ENCODE measurements at regions not wholly inside any gene's neighbourhood (a gene's known extent, or its start where the extent isn't known, plus 50 kb on each side); places are given as distances from the start of the nearest gene placed in this dataset.

- H3K27ac ChIP-seq, result no peak overlapping the region
- TF ChIP-seq CTCF (IDR thresholded peaks at IDR 0.05), result no peak
- no peak overlapping the region for H3K4me3 ChIP-seq
- DNase-seq (ENCODE audit: low spot score), result no peak
These were observed 91.0 kb upstream of the ESR1 start for GRCh38 chr6:151716526-151716932.

GRCh38 chr6:151719070-151719469, 88.4 kb upstream of the ESR1 start:
- TF ChIP-seq CTCF (IDR thresholded peaks at IDR 0.05), result no peak
- DNase-seq (ENCODE audit: low spot score), result no peak
- Histone ChIP-seq H3K4me3 (no peak overlapping the region), H3K27ac (no peak overlapping the region)

GRCh38 chr6:151721146-151721545, 86.3 kb upstream of the ESR1 start:
- no peak for TF ChIP-seq CTCF (IDR thresholded peaks at IDR 0.05)
- H3K4me3 ChIP-seq, result no peak overlapping the region
- no peak for DNase-seq (ENCODE audit: low spot score)
- H3K27ac ChIP-seq, result no peak overlapping the region

DNA sequence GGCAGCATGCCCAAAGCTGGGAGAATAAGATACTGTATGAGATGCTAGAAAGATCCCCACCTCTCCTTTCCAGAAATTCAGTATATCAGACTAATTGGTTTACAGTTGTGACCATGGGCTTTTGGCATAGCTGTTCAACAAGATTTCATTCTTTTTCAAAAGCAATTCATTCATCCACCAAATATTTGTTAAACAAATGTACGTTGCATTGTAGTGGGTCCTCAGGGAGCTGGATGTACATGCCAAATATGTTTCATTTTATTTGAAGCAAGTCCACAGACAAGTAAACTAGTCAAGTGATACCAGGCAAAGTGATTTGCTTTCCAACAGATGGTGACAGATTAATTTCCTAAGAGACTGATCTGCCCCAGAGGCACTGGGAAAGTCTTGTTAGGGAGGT, 85.8 kb upstream of the ESR1 start:
- TF ChIP-seq CTCF (IDR thresholded peaks at IDR 0.05), result no peak
- no peak for DNase-seq (ENCODE audit: low spot score)
- Histone ChIP-seq H3K27ac (no peak overlapping the region), H3K4me3 (no peak overlapping the region)

GRCh38 chr6:151722342-151722741, 85.1 kb upstream of the ESR1 start:
- TF ChIP-seq CTCF (IDR thresholded peaks at IDR 0.05), result no peak
- no peak overlapping the region for H3K4me3 ChIP-seq
- no peak overlapping the region for H3K27ac ChIP-seq
- no peak for DNase-seq (ENCODE audit: low spot score)

GRCh38 chr6:151723152-151723551, 84.3 kb upstream of the ESR1 start:
- H3K4me3 ChIP-seq, result no peak overlapping the region
- no peak for DNase-seq (ENCODE audit: low spot score)

More at GRCh38 chr6:151723152-151723551, 84.3 kb upstream of the ESR1 start:
- H3K27ac ChIP-seq, result no peak overlapping the region
- no peak for TF ChIP-seq CTCF (IDR thresholded peaks at IDR 0.05)

All from coronary artery (tissue), 2 donors.